Astrocyte (in vitro differentiated cells and primary cell): ENCODE measurements at regions not wholly inside any gene's neighbourhood (a gene's known extent, or its start where the extent isn't known, plus 50 kb on each side); places are given as distances from the start of the nearest gene placed in this dataset.

Source experiments
- DNase-seq: peaks from one replicate; pipeline ENCODE4 v3.0.0-alpha.2; 2010; ENCODE audit warnings: low read depth
- FAIRE-seq: peaks from 2 replicates; lab custom pipeline; 2011; peaks lifted over from hg19 to GRCh38; lab: Jason Lieb, UNC
- H2AFZ ChIP-seq: 2 replicates; pipeline ENCODE4 v1.6.0; 2012; ENCODE audit warnings: low read depth, low read length, inconsistent platforms
- H3K27ac ChIP-seq: 2 replicates; pipeline ENCODE4 v1.5.1; 2011; ENCODE audit warnings: low read depth, low read length, inconsistent platforms
- H3K27me3 ChIP-seq: 2 replicates; pipeline ENCODE4 v1.6.0; 2011; ENCODE audit warnings: low read length, inconsistent platforms; ENCODE audit not compliant: insufficient read depth
- H3K36me3 ChIP-seq: 2 replicates; pipeline ENCODE4 v1.5.1; 2011; ENCODE audit warnings: low read length, inconsistent platforms; ENCODE audit not compliant: insufficient read depth
- H3K4me1 ChIP-seq: 2 replicates; pipeline ENCODE4 v1.5.1; 2011; ENCODE audit warnings: low read length, inconsistent platforms; ENCODE audit not compliant: insufficient read depth
- H3K4me2 ChIP-seq: 2 replicates; pipeline ENCODE4 v1.6.0; 2012; ENCODE audit warnings: low read length, inconsistent platforms
- H3K4me3 ChIP-seq: 2 replicates; pipeline ENCODE4 v1.5.1; 2011; ENCODE audit warnings: low read depth, mild to moderate bottlenecking, low read length, inconsistent platforms; ENCODE audit not compliant: insufficient read depth
- H3K79me2 ChIP-seq: 2 replicates; pipeline ENCODE4 v1.6.0; 2012; ENCODE audit warnings: mild to moderate bottlenecking, low read length, inconsistent platforms; ENCODE audit not compliant: insufficient read depth
- H3K9ac ChIP-seq: 2 replicates; pipeline ENCODE4 v1.6.0; 2012; ENCODE audit warnings: mild to moderate bottlenecking, low read length, inconsistent platforms
- H3K9me3 ChIP-seq: 2 replicates; pipeline ENCODE4 v1.5.1; 2012; ENCODE audit warnings: low read depth, mild to moderate bottlenecking, low read length, inconsistent platforms; ENCODE audit not compliant: insufficient read depth
- H4K20me1 ChIP-seq: 2 replicates; pipeline ENCODE4 v1.6.0; 2012; ENCODE audit warnings: low read length, inconsistent platforms; ENCODE audit not compliant: insufficient read depth
- H3K27ac Mint-ChIP-seq: one replicate; pipeline ENCODE4 v1.8.0; 2021; ENCODE audit warnings: mild to moderate bottlenecking, mixed read lengths; ENCODE audit not compliant: unreplicated experiment
- H3K27me3 Mint-ChIP-seq: one replicate; pipeline ENCODE4 v1.8.0; 2021; ENCODE audit warnings: low read depth, mixed read lengths; ENCODE audit not compliant: unreplicated experiment
- H3K36me3 Mint-ChIP-seq: one replicate; pipeline ENCODE4 v1.8.0; 2021; ENCODE audit warnings: low read depth, mixed read lengths; ENCODE audit not compliant: unreplicated experiment
- H3K4me1 Mint-ChIP-seq: one replicate; pipeline ENCODE4 v1.8.0; 2021; ENCODE audit warnings: low read depth, mixed read lengths; ENCODE audit not compliant: unreplicated experiment
- H3K4me3 Mint-ChIP-seq: one replicate; pipeline ENCODE4 v1.8.0; 2021; ENCODE audit warnings: mild to moderate bottlenecking, moderate library complexity, mixed read lengths; ENCODE audit not compliant: unreplicated experiment
- H3K9me3 Mint-ChIP-seq: one replicate; pipeline ENCODE4 v1.8.0; 2021; ENCODE audit warnings: mild to moderate bottlenecking, mixed read lengths; ENCODE audit not compliant: unreplicated experiment
- CTCF ChIP-seq: IDR thresholded peaks from 2 replicates; pipeline ENCODE4 v1.5.1; 2011; ENCODE audit warnings: low read depth, mild to moderate bottlenecking, inconsistent platforms, low read length, moderate library complexity; ENCODE audit not compliant: insufficient read depth
- EZH2 ChIP-seq: IDR thresholded peaks from 2 replicates; pipeline ENCODE4 v1.6.1; 2012; ENCODE audit warnings: mild to moderate bottlenecking, low read length, inconsistent platforms; ENCODE audit not compliant: insufficient read depth

- DNase-seq = no peak
- Histone ChIP-seq H4K20me1 (no peaks in the 10 kb centered on the region), H3K9ac (no peak overlapping the region), H3K4me2 (no peak overlapping the region), H3K36me3 (no peaks in the 10 kb centered on the region), H3K4me3 (no peak overlapping the region), H3K4me1 (no peaks in the 10 kb centered on the region), H3K27me3 (no peaks in the 10 kb centered on the region), H3K27ac (no peak overlapping the region), H3K9me3 (no peaks in the 10 kb centered on the region), H3K79me2 (no peaks in the 10 kb centered on the region), H2AFZ (no peak overlapping the region)
- H3K4me1 Mint-ChIP-seq = no peaks in the 10 kb centered on the region
- no peaks in the 10 kb centered on the region for H3K36me3 Mint-ChIP-seq
- no peak overlapping the region for H3K27ac Mint-ChIP-seq
- TF ChIP-seq EZH2 (no peak), CTCF (no peak)
- no peaks in the 10 kb centered on the region for H3K27me3 Mint-ChIP-seq
- no peak overlapping the region for H3K4me3 Mint-ChIP-seq
- FAIRE-seq = no peak
- no peaks in the 10 kb centered on the region for H3K9me3 Mint-ChIP-seq
Measured at GRCh38 chr2:52335727-52336126, 1303.8 kb upstream of the NRXN1 start.

DNA sequence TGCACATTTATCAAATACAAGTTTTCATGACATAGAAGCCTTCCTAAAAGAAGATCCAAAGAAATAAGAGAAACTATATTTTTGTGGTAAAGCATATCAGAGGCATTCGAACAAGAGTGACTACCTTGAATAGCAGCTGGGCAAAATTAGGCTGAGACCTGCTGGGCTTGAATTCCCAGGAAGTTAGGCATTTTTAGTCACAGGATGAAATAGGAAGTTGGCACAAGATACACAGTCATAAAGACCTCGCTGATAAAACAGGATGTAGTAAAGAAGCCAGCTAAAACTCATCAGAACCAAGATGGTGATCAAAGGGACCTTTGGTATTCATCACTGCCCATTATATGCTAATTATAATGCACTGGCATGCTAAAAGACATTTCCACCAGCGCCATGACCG is 1302.3 kb upstream of the NRXN1 start:
- no peak overlapping the region for H3K4me3 Mint-ChIP-seq
- no peaks in the 10 kb centered on the region for H3K4me1 Mint-ChIP-seq
- no peak for DNase-seq
- no peaks in the 10 kb centered on the region for H3K9me3 Mint-ChIP-seq
- FAIRE-seq = no peak
- Histone ChIP-seq H2AFZ (no peak overlapping the region), H3K4me3 (no peak overlapping the region), H3K4me1 (no peaks in the 10 kb centered on the region), H3K79me2 (no peaks in the 10 kb centered on the region), H4K20me1 (no peaks in the 10 kb centered on the region), H3K9me3 (no peaks in the 10 kb centered on the region), H3K4me2 (no peak overlapping the region), H3K36me3 (no peaks in the 10 kb centered on the region), H3K27me3 (no peaks in the 10 kb centered on the region), H3K9ac (no peak overlapping the region), H3K27ac (no peak overlapping the region)
- H3K36me3 Mint-ChIP-seq = no peaks in the 10 kb centered on the region
- no peaks in the 10 kb centered on the region for H3K27me3 Mint-ChIP-seq
- TF ChIP-seq CTCF = no peak
- no peak for TF ChIP-seq EZH2
- no peak overlapping the region for H3K27ac Mint-ChIP-seq

DNA sequence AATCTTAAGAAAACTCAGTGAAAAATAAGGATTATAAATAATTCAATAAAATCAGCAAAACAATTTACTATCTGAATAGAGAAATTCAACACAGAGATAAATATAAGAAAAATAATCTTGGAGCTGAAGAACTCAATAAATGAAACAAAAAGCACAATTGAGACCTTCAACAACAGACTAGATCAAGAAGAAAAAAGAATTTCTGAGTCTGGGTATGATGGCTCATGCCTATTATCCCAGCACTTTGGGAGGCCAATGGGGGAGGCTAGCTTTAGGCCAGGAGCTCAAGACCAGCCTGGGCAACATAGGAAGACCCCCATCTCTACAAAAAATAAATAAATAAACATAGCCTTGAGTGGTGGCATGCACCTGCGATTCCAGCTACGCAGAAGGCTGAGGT is 1295.7 kb upstream of the NRXN1 start:
- Mint-ChIP-seq H3K27ac (no peak overlapping the region), H3K4me1 (no peaks in the 10 kb centered on the region), H3K27me3 (no peaks in the 10 kb centered on the region), H3K36me3 (no peaks in the 10 kb centered on the region), H3K9me3 (no peaks in the 10 kb centered on the region), H3K4me3 (no peak overlapping the region)
- H3K4me3 ChIP-seq = no peak overlapping the region
- H4K20me1 ChIP-seq = no peaks in the 10 kb centered on the region
- FAIRE-seq = no peak
- H3K9me3 ChIP-seq = peaks cover 9% of the 10 kb centered on the region
- no peak overlapping the region for H3K4me2 ChIP-seq
- no peaks in the 10 kb centered on the region for H3K4me1 ChIP-seq
- no peak overlapping the region for H3K27ac ChIP-seq
- no peak overlapping the region for H2AFZ ChIP-seq
- H3K9ac ChIP-seq = no peak overlapping the region
- H3K27me3 ChIP-seq = no peaks in the 10 kb centered on the region
- no peak for TF ChIP-seq EZH2
- TF ChIP-seq CTCF = no peak
- H3K36me3 ChIP-seq = no peaks in the 10 kb centered on the region
- H3K79me2 ChIP-seq = no peaks in the 10 kb centered on the region
- no peak for DNase-seq
